Limb (tissue), 2 donors: ENCODE measurements at regions not wholly inside any gene's neighbourhood (a gene's known extent, or its start where the extent isn't known, plus 50 kb on each side); places are given as distances from the start of the nearest gene placed in this dataset.

Source experiments
- DNase-seq, 2 donors: peaks; one replicate each; pipeline ENCODE4 v3.0.0-alpha.2; 2016; ENCODE audit errors: extremely low spot score in 2 of 2

DNA sequence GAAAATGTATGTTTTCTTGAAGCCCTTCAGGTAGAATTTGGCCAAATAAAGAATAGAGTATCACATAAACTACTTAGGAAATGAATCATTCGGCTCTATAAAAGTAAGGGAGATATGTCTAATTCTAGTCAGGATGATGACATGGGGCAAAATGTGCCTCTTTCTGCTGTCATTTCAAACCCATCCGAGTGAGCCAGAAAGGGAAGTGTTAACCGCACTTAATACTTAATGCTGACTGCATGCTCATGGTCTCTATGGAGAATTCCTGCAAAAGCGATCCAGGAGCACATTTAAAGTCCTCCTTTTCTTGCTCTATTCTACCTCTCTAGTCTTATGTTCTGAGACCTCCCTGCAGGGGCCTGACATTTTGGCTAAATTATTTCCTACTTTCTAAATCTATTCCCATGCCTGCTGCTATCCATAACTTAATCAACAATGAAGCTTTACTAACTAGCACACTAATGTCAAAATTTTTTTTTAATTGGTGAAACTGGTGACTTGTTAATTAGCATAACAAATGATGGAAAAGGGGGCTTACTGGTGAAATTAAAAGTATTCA, 127.4 kb downstream of the CDC42EP3 start:
- DNase-seq = no peak

- no peak for DNase-seq
Observed at GRCh38 chr2:37544591-37545031, 126.8 kb downstream of the CDC42EP3 start.

- DNase-seq = no peak
Observed at GRCh38 chr2:37549598-37549997, 121.8 kb downstream of the CDC42EP3 start.

DNA sequence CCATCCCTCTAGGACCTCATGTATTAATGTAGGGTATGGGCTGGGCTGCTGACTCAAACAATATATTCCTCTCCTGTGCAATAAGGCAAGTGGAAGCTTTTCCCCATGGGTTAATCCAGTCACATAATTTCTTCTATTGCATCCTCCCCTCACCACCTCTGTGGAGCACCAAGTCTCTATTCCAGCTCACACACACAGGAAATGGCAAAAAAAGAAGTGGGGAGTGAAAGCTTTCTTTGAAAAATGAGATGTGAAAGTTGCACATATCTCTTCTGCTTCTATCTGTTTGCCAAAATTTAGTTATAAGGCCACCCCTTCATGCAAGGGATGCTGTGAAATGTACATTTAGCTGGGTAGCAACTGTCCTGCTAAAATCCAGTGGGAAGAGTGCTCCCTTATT, 121.3 kb downstream of the CDC42EP3 start:
- no peak for DNase-seq

DNA sequence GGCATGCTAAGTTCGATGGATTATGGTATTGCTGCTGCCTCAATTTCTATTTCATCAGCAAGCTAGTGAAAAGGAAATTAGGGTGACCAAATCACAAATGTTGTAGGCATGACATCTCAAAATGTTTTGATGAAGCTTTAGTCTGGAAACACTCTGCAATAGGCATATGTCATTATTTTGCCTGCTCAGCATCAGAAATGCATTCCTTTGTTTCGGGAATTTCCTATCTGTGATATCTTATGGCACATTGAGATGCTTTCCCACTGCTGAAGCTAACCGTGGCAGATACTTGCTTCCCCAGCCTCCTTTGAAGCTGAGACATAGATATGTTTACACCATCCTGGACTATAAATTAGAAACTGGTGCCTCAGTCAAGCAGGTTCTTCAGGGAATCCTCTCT, 119.7 kb downstream of the CDC42EP3 start:
- no peak for DNase-seq

GRCh38 chr2:37552339-37552738, 119.1 kb downstream of the CDC42EP3 start:
- no peak for DNase-seq

GRCh38 chr2:37553411-37554154, 117.9 kb downstream of the CDC42EP3 start:
- no peak for DNase-seq

- no peak for DNase-seq
Observed at GRCh38 chr2:37554155-37554510, 117.3 kb downstream of the CDC42EP3 start.

- no peak for DNase-seq
Observed at GRCh38 chr2:37554687-37555086, 116.8 kb downstream of the CDC42EP3 start.

DNA sequence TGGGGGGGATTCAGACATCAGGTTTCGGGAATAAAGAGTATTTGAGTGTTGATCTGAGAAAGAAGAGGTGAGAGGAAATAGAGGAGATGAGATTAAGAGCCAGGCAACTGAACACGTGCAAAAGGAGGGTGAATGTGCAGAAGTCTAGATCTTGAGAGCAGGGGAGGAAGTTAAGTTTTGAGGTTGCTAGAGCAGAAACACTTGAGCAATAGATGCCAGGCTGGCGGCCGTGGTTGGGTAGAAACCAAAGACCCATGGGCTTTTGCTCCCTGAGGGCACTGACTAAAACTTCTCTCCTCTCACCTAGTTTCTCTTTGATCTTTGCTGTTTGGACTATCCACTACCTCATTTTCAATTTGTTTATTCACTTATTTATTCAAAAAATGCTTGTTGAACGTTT, 116.0 kb downstream of the CDC42EP3 start:
- no peak for DNase-seq

GRCh38 chr2:37556256-37556655, 115.2 kb downstream of the CDC42EP3 start:
- no peak for DNase-seq

- DNase-seq = no peak
Observed at GRCh38 chr2:37558623-37559022, 112.8 kb downstream of the CDC42EP3 start.

- no peak for DNase-seq
Observed at GRCh38 chr2:37560241-37560848, 111.1 kb downstream of the CDC42EP3 start.

- DNase-seq = no peak
Observed at GRCh38 chr2:37560863-37561614, 110.4 kb downstream of the CDC42EP3 start.

DNA sequence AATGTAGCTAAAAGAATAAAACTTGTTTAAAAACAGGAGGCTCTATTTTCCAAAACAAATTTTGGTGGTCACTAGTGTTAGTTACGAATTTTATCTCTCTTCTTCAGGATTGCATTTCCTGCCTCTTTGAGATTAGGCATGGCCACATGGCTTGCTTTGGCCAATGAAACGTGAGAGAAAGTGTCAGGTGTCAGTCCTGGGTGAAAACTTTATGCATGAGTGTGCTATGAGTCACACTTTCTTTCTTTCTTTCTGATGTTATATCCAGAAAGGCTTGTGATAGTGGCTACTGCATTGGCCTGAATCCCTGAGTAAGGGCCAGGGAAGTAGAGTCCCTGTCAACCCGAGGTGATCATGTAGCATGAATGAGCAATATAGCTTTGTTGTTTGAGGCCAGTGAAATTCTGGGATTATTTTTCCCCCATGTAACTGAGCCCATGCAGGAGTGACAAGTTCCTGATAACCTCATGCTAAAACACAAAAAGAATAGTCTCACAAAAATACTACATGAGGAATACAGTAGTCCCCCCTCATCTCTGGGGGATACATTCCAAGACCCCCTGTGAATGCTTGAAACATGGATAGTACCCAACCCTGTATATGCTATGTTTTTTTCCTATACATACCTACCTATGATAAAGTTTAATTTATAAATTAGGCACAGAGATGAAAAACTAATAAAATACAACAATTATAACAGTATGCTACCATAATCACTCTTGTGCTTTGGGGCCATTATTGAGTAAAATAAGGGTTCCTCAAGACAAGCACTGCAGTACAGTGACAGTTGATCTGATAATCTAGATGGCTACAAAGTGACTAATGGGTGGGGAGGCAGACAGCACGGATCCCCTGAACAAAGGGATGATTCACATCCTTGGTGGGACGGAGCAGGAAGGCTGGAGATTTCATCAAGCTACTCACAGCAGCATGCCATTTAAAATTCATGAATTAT, 109.5 kb downstream of the CDC42EP3 start:
- no peak for DNase-seq

DNA sequence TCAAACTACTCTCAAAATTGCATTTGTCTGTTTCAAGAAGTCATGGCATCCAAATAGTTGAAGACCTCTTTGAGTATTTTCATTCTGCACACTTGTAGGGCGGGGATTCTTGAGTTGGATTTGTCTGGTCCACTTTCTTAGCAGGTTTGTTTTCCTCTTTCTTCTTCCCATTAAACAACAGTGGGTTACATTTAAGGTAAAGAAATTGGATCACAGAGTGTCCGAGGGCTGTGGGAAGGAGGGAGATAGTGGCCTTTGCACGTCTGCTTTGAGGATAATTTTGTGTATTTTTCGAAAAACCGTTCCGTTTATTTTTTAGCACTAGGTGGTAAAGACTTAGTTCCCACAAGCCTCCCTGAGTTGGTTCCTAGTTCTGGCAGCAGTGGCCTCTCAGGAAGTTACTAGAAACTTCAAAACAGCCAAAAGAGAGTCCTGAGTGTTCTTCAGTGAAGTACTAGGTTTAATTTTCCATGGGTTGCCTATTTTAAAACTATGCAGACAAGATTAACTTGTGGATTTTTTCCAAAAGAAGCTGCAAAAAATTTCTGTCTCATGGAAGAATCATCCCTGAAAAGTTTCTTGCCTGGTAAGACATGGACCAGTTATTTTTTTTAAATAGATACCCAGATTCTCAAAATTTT, 107.9 kb downstream of the CDC42EP3 start:
- no peak for DNase-seq

DNA sequence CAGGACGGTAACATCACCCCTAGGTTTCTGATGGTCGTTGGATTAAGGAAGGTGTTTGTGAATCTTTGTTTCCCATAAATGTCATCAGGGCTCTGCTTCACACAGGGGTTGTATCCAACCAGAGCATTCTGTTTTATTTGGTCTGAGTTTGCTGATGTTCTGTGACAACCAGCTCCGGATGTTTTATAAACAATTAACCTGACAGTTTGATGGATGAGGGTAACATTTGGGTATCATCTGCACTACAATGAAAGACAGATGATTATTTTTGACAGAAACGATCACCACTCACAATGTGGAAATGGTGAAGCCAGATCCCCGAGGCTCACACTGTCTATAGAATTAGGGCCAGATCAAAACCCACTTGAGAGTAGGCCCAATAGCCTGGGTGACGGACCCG, 107.1 kb downstream of the CDC42EP3 start:
- no peak for DNase-seq

- no peak for DNase-seq
Observed at GRCh38 chr2:37566517-37566981, 104.9 kb downstream of the CDC42EP3 start.

DNA sequence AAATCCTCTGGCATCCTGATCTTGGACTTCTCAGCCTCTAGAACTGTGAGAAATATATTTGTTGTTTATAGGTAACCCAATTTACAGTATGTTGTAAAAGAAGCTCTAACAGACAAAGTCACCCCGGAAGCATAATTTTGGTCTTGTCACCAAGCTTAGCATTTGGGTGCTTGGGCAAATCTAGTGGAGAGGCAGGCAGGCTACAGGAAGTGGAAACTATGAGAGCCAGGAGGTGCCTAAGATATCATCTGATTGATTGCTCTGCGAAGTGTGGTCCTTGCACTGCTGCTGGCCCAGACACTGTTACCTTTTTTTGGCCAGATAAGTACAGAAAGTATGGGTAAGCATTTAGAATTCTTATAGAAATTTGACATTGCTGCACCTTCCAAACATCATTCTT, 102.9 kb downstream of the CDC42EP3 start:
- no peak for DNase-seq

- no peak for DNase-seq
Observed at GRCh38 chr2:37569131-37569823, 102.2 kb downstream of the CDC42EP3 start.
